HEK293 (cell line): ENCODE measurements at regions not wholly inside any gene's neighbourhood (a gene's known extent, or its start where the extent isn't known, plus 50 kb on each side); places are given as distances from the start of the nearest gene placed in this dataset.

Experiments used
- CTCF ChIA-PET: fragments of 350-600 bp; formaldehyde crosslinking; extraction: SDS; loops from one replicate; lab custom pipeline; 2021; ENCODE audit warnings: antibody characterized with exemption; lab: Yijun Ruan, JAX
- POLR2A ChIA-PET: fragments of 300-600 bp; formaldehyde crosslinking; extraction: SDS; loops from one replicate; lab custom pipeline; 2020; ENCODE audit warnings: antibody characterized with exemption, inconsistent platforms; lab: Yijun Ruan, JAX
- H3K27ac ChIP-seq: fragments of 200-500 bp; sonication (Bioruptor generic); 2 replicates; pipeline ENCODE4 v1.5.1; 2014; ENCODE audit warnings: low read depth, low read length, control low read depth, inconsistent platforms; ENCODE audit errors: extremely low read depth
- H3K36me3 ChIP-seq, 2 experiments: fragments of 200-500 bp in 1 of 2; sonication (Bioruptor generic) in 1 of 2; 1 replicate in 1 of 2; 2 replicates in 1 of 2; pipeline ENCODE4 v1.5.1; 2014 to 2017; ENCODE audit warnings: inconsistent platforms in 2 of 2, low read length in 2 of 2; ENCODE audit not compliant: control insufficient read depth in 2 of 2, insufficient read depth in 1 of 2
- H3K4me1 ChIP-seq: fragments of 200-500 bp; sonication (Bioruptor generic); 2 replicates; pipeline ENCODE4 v1.5.1; 2014; ENCODE audit warnings: mild to moderate bottlenecking, low read length, inconsistent platforms; ENCODE audit not compliant: control insufficient read depth, insufficient read depth
- H3K4me3 ChIP-seq: 2 replicates; pipeline ENCODE4 v1.5.1; 2011; ENCODE audit warnings: low read depth, mild to moderate bottlenecking, control low read depth, low read length, moderate library complexity
- H3K9me3 ChIP-seq: fragments of 200-500 bp; sonication (Bioruptor generic); 2 replicates; pipeline ENCODE4 v1.5.1; 2014; ENCODE audit warnings: low read depth, low read length, inconsistent platforms; ENCODE audit not compliant: control insufficient read depth, insufficient read depth
- KLF10 ChIP-seq: fragments of 450-650 bp; IDR thresholded peaks from 2 replicates; pipeline ENCODE4 v1.5.1; 2018; ENCODE audit warnings: missing biosample characterization, mild to moderate bottlenecking, missing genetic modification characterization
- KLF7 ChIP-seq: fragments of 450-650 bp; formaldehyde crosslinking; IDR thresholded peaks from 2 replicates; pipeline ENCODE4 v1.5.1; 2016; ENCODE audit warnings: missing biosample characterization, missing genetic modification characterization, borderline replicate concordance
- MZF1 ChIP-seq: fragments of 450-650 bp; formaldehyde crosslinking; IDR thresholded peaks from 2 replicates; pipeline ENCODE4 v1.5.1; 2017; ENCODE audit warnings: missing biosample characterization, missing genetic modification characterization, borderline replicate concordance
- PRDM1 ChIP-seq: fragments of 450-650 bp; formaldehyde crosslinking; IDR thresholded peaks from 2 replicates; pipeline ENCODE4; 2016; ENCODE audit warnings: missing biosample characterization, missing genetic modification characterization
- SCRT1 ChIP-seq: fragments of 450-650 bp; formaldehyde crosslinking; IDR thresholded peaks from 2 replicates; pipeline ENCODE4 v1.5.1; 2016; ENCODE audit warnings: missing biosample characterization, missing genetic modification characterization, borderline replicate concordance
- ZBTB17 ChIP-seq: fragments of 450-650 bp; formaldehyde crosslinking; IDR thresholded peaks from 2 replicates; pipeline ENCODE4 v1.5.1; 2016; ENCODE audit warnings: missing biosample characterization, missing genetic modification characterization
- ZFP3 ChIP-seq: fragments of 450-650 bp; formaldehyde crosslinking; IDR thresholded peaks from 2 replicates; pipeline ENCODE4 v1.5.1; 2016; ENCODE audit warnings: low read depth, missing biosample characterization, missing genetic modification characterization
- ZFP37 ChIP-seq: fragments of 450-650 bp; formaldehyde crosslinking; IDR thresholded peaks from 2 replicates; pipeline ENCODE4 v1.5.1; 2016; ENCODE audit warnings: missing biosample characterization, missing genetic modification characterization
- ZFP69B ChIP-seq: fragments of 450-650 bp; formaldehyde crosslinking; IDR thresholded peaks from 2 replicates; pipeline ENCODE4 v1.5.1; 2016; ENCODE audit warnings: missing biosample characterization, missing genetic modification characterization
- ZIC2 ChIP-seq: fragments of 450-650 bp; formaldehyde crosslinking; IDR thresholded peaks from 2 replicates; pipeline ENCODE4 v1.5.1; 2016; ENCODE audit warnings: missing biosample characterization, missing genetic modification characterization
- ZNF140 ChIP-seq: fragments of 450-650 bp; formaldehyde crosslinking; IDR thresholded peaks from 2 replicates; pipeline ENCODE4 v1.5.1; 2016; ENCODE audit warnings: missing biosample characterization, missing genetic modification characterization
- ZNF211 ChIP-seq: fragments of 450-650 bp; formaldehyde crosslinking; IDR thresholded peaks from 2 replicates; pipeline ENCODE4 v1.5.1; 2016; ENCODE audit warnings: low read depth, missing biosample characterization, missing genetic modification characterization
- ZNF266 ChIP-seq: fragments of 450-650 bp; formaldehyde crosslinking; IDR thresholded peaks from 2 replicates; pipeline ENCODE4 v1.5.1; 2016; ENCODE audit warnings: missing biosample characterization, missing genetic modification characterization, low read depth
- ZNF366 ChIP-seq: fragments of 450-650 bp; formaldehyde crosslinking; conservative IDR thresholded peaks from 2 replicates; pipeline ENCODE4 v1.5.1; 2016; ENCODE audit warnings: missing biosample characterization, missing genetic modification characterization
- ZNF394 ChIP-seq: fragments of 450-650 bp; formaldehyde crosslinking; IDR thresholded peaks from 2 replicates; pipeline ENCODE4 v1.5.1; 2016; ENCODE audit warnings: missing biosample characterization, missing genetic modification characterization, mild to moderate bottlenecking, moderate library complexity, borderline replicate concordance
- ZNF48 ChIP-seq: fragments of 450-650 bp; formaldehyde crosslinking; IDR thresholded peaks from 2 replicates; pipeline ENCODE4 v1.5.1; 2016; ENCODE audit warnings: missing biosample characterization, missing genetic modification characterization
- ZNF670 ChIP-seq: fragments of 450-650 bp; formaldehyde crosslinking; IDR thresholded peaks from 2 replicates; pipeline ENCODE4 v1.5.1; 2016; ENCODE audit warnings: missing biosample characterization, missing genetic modification characterization, low read depth
- ZNF777 ChIP-seq: fragments of 450-650 bp; formaldehyde crosslinking; IDR thresholded peaks from 2 replicates; pipeline ENCODE4 v1.5.1; 2017; ENCODE audit warnings: missing biosample characterization, missing genetic modification characterization, borderline replicate concordance
- ZNF785 ChIP-seq: fragments of 450-650 bp; formaldehyde crosslinking; IDR thresholded peaks from 2 replicates; pipeline ENCODE4 v1.5.1; 2016; ENCODE audit warnings: missing biosample characterization, missing genetic modification characterization
- ZNF792 ChIP-seq: fragments of 450-650 bp; formaldehyde crosslinking; IDR thresholded peaks from 2 replicates; pipeline ENCODE4 v1.5.1; 2016; ENCODE audit warnings: missing biosample characterization, missing genetic modification characterization
- ZSCAN30 ChIP-seq: fragments of 450-650 bp; IDR thresholded peaks from 2 replicates; pipeline ENCODE4 v1.5.1; 2018; ENCODE audit warnings: missing biosample characterization, mild to moderate bottlenecking, missing genetic modification characterization, moderate library complexity
- TF ChIP-seq, protein P1 (sequence below): fragments of 450-650 bp; formaldehyde crosslinking; IDR thresholded peaks from 2 replicates; pipeline ENCODE4 v1.5.1; 2016; ENCODE audit warnings: missing biosample characterization, missing genetic modification characterization, low read depth
- TF ChIP-seq, protein P2 (sequence below): fragments of 450-650 bp; formaldehyde crosslinking; IDR thresholded peaks from 2 replicates; pipeline ENCODE4 v1.5.1; 2016; ENCODE audit warnings: missing biosample characterization, missing genetic modification characterization
- TF ChIP-seq, protein P3 (sequence below): fragments of 450-650 bp; formaldehyde crosslinking; IDR thresholded peaks from 2 replicates; pipeline ENCODE4 v1.5.1; 2016; ENCODE audit warnings: missing biosample characterization, missing genetic modification characterization
- TF ChIP-seq, protein P4 (sequence below): fragments of 450-650 bp; formaldehyde crosslinking; IDR thresholded peaks from 2 replicates; pipeline ENCODE4 v1.5.1; 2016; ENCODE audit warnings: missing biosample characterization, missing genetic modification characterization

DNA sequence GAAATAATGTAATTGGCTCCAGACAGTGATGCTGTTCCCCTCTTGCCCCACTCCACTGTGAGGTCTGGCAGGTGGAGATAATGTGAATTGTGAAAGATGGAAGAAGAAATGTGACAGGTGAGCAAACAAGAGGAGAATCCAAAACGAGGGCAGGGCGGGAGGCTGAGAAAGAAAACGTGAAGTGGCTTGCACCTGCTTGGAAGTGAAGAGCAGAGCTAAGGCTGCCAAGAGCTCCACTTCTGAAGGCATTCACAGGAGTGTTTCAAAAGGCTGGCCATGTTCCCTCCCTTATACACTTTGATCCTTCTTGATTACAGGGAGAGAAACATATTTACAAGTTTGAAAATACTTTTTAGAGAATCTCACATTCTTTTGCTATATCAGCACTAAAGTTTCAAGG is 359.4 kb downstream of the EPHA7 start (continued):
- TF ChIP-seq ZFP37 (tag by site-specific recombination) (no peak), ZBTB17 (no peak), ZFP69B (tag by site-specific recombination) (no peak)

DNA sequence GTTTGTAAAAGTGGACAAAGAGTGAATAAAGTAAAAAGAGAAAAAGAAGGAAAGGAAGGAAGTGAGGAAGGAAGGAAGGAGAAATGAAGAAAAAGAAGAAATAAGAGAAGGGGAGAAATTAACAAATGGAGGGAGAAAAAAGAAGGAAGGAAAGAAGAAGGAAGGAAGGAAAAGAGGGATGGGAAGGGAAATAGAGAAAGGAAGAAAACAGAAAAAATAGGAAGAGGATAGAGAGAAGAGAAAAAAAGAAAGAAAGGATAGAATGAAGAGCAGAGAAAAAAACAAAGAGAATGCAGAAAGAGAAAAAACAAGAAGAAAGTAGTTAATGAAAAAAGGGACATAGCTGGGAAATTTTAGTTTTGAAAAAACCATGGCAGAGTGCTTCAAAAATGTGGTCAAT is 361.8 kb downstream of the EPHA7 start:
- POLR2A ChIA-PET: no interaction called here
- no peak overlapping the region for H3K27ac ChIP-seq
- H3K4me3 ChIP-seq: no peak overlapping the region
- H3K9me3 ChIP-seq: no peaks in the 10 kb centered on the region
- TF ChIP-seq, protein P1, sequence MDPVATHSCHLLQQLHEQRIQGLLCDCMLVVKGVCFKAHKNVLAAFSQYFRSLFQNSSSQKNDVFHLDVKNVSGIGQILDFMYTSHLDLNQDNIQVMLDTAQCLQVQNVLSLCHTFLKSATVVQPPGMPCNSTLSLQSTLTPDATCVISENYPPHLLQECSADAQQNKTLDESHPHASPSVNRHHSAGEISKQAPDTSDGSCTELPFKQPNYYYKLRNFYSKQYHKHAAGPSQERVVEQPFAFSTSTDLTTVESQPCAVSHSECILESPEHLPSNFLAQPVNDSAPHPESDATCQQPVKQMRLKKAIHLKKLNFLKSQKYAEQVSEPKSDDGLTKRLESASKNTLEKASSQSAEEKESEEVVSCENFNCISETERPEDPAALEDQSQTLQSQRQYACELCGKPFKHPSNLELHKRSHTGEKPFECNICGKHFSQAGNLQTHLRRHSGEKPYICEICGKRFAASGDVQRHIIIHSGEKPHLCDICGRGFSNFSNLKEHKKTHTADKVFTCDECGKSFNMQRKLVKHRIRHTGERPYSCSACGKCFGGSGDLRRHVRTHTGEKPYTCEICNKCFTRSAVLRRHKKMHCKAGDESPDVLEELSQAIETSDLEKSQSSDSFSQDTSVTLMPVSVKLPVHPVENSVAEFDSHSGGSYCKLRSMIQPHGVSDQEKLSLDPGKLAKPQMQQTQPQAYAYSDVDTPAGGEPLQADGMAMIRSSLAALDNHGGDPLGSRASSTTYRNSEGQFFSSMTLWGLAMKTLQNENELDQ (tag by site-specific recombination): no peak
- no peak for TF ChIP-seq ZFP3 (tag by site-specific recombination)
- peak; percentile 74 for TF ChIP-seq PRDM1 (tag by site-specific recombination)
- TF ChIP-seq ZNF266: 0 out of 2 replicates have a peak, but pooled peaks have one; percentile 30
- TF ChIP-seq ZNF366 (tag by site-specific recombination): peak; percentile 90
- TF ChIP-seq, all 188 proteins: peak for 3
- CTCF ChIA-PET: no interaction called here
- no peaks in the 10 kb centered on the region for H3K4me1 ChIP-seq
- no peaks in the 10 kb centered on the region for H3K36me3 ChIP-seq

DNA sequence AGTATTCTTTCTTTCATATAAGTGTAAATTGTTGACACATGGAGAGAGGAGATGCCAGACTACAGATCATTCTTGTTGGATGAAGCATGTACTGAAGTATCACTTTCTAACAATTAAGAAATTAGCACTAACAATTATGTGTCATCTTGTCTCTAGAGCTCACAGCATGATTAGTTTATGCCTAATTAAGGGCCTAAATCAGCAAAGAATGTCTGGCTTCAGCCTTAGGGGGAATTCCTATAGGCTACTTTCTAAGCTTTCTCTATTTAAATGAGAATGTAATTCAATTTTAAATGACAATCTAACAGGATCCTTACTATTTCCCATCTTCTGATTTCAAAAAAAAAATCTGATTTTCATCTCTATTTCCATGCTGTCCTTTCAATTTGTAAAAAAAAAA is 371.0 kb downstream of the EPHA7 start:
- Histone ChIP-seq H3K27ac (no peak overlapping the region), H3K36me3 (no peaks in the 10 kb centered on the region), H3K4me3 (no peak overlapping the region), H3K9me3 (no peaks in the 10 kb centered on the region), H3K4me1 (no peaks in the 10 kb centered on the region)
- CTCF ChIA-PET: interaction anchor here (0.6 to 1.9 kb wide), 2 partner anchors 20 to 375 kb away, joined by 3 to 7 read pairs; no protein-coding TSS in a partner anchor
- no peak for TF ChIP-seq ZNF394
- TF ChIP-seq ZNF777 (tag by site-specific recombination): no peak
- no peak for TF ChIP-seq ZNF670 (tag by site-specific recombination)
- TF ChIP-seq ZNF211 (tag by site-specific recombination): no peak
- no peak for TF ChIP-seq MZF1 (tag by site-specific recombination)
- TF ChIP-seq, protein P2, sequence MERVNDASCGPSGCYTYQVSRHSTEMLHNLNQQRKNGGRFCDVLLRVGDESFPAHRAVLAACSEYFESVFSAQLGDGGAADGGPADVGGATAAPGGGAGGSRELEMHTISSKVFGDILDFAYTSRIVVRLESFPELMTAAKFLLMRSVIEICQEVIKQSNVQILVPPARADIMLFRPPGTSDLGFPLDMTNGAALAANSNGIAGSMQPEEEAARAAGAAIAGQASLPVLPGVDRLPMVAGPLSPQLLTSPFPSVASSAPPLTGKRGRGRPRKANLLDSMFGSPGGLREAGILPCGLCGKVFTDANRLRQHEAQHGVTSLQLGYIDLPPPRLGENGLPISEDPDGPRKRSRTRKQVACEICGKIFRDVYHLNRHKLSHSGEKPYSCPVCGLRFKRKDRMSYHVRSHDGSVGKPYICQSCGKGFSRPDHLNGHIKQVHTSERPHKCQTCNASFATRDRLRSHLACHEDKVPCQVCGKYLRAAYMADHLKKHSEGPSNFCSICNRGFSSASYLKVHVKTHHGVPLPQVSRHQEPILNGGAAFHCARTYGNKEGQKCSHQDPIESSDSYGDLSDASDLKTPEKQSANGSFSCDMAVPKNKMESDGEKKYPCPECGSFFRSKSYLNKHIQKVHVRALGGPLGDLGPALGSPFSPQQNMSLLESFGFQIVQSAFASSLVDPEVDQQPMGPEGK: no peak
- TF ChIP-seq KLF10 (tag by site-specific recombination): no peak
- TF ChIP-seq ZIC2 (tag by site-specific recombination): no peak
- no peak for TF ChIP-seq ZNF48
- TF ChIP-seq ZNF792 (tag by site-specific recombination): no peak
- no peak for TF ChIP-seq SCRT1 (tag by site-specific recombination)
- TF ChIP-seq, protein P3, sequence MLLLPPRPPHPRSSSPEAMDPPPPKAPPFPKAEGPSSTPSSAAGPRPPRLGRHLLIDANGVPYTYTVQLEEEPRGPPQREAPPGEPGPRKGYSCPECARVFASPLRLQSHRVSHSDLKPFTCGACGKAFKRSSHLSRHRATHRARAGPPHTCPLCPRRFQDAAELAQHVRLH (tag by site-specific recombination): no peak
- no peak for TF ChIP-seq KLF7
- no peak for TF ChIP-seq ZNF140 (tag by site-specific recombination)
- TF ChIP-seq, protein P4, sequence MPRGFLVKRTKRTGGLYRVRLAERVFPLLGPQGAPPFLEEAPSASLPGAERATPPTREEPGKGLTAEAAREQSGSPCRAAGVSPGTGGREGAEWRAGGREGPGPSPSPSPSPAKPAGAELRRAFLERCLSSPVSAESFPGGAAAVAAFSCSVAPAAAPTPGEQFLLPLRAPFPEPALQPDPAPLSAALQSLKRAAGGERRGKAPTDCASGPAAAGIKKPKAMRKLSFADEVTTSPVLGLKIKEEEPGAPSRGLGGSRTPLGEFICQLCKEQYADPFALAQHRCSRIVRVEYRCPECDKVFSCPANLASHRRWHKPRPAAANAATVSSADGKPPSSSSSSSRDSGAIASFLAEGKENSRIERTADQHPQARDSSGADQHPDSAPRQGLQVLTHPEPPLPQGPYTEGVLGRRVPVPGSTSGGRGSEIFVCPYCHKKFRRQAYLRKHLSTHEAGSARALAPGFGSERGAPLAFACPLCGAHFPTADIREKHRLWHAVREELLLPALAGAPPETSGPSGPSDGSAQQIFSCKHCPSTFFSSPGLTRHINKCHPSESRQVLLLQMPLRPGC (tag by site-specific recombination): no peak
- no peak for TF ChIP-seq ZNF785 (tag by site-specific recombination)
- TF ChIP-seq ZSCAN30 (tag by site-specific recombination): no peak
- POLR2A ChIA-PET: no interaction called here
